CD4-positive, alpha-beta T cell treated with Interleukin-10 for 1 hour (primary cell): ENCODE measurements at regions not wholly inside any gene's neighbourhood (a gene's known extent, or its start where the extent isn't known, plus 50 kb on each side); places are given as distances from the start of the nearest gene placed in this dataset.

ENCODE experiments used
- DNase-seq: peaks from one replicate; pipeline ENCODE4 v3.0.0-alpha.2; 2020

- no peak for DNase-seq
These were observed 687.7 kb downstream of the TRAM1L1 start for GRCh38 chr4:116397714-116398113.

GRCh38 chr4:116397291-116397690, 688.1 kb downstream of the TRAM1L1 start:
- DNase-seq = no peak

GRCh38 chr4:116395408-116395807, 690.0 kb downstream of the TRAM1L1 start:
- no peak for DNase-seq

GRCh38 chr4:116391020-116391419, 694.4 kb downstream of the TRAM1L1 start:
- no peak for DNase-seq

- no peak for DNase-seq
These were observed 696.2 kb downstream of the TRAM1L1 start for GRCh38 chr4:116389139-116389538.

- DNase-seq = no peak
These were observed 697.4 kb downstream of the TRAM1L1 start for GRCh38 chr4:116387937-116388474.

- no peak for DNase-seq
These were observed 698.5 kb downstream of the TRAM1L1 start for GRCh38 chr4:116386856-116387255.

- DNase-seq = no peak
These were observed 699.8 kb downstream of the TRAM1L1 start for GRCh38 chr4:116385583-116385982.

- DNase-seq = no peak
These were observed 710.6 kb downstream of the TRAM1L1 start for GRCh38 chr4:116374815-116375214.

- no peak for DNase-seq
These were observed 722.8 kb downstream of the TRAM1L1 start for GRCh38 chr4:116362583-116362982.

- no peak for DNase-seq
These were observed 723.6 kb downstream of the TRAM1L1 start for GRCh38 chr4:116361790-116362189.

GRCh38 chr4:116358633-116359222, 726.6 kb downstream of the TRAM1L1 start:
- DNase-seq = peak; percentile 35

GRCh38 chr4:116357758-116358157, 727.6 kb downstream of the TRAM1L1 start:
- peak; percentile 7 for DNase-seq

- no peak for DNase-seq
These were observed 738.6 kb downstream of the TRAM1L1 start for GRCh38 chr4:116346750-116347149.

- no peak for DNase-seq
These were observed 741.6 kb downstream of the TRAM1L1 start for GRCh38 chr4:116343809-116344208.

GRCh38 chr4:116342143-116342542, 743.2 kb downstream of the TRAM1L1 start:
- DNase-seq = no peak

GRCh38 chr4:116332508-116332907, 752.9 kb downstream of the TRAM1L1 start:
- no peak for DNase-seq

GRCh38 chr4:116328261-116328860, 757.0 kb downstream of the TRAM1L1 start:
- no peak for DNase-seq

- DNase-seq = no peak
These were observed 761.8 kb downstream of the TRAM1L1 start for GRCh38 chr4:116323606-116324005.

GRCh38 chr4:116321471-116321870, 763.9 kb downstream of the TRAM1L1 start:
- DNase-seq = no peak

GRCh38 chr4:116320859-116321258, 764.5 kb downstream of the TRAM1L1 start:
- DNase-seq = no peak

GRCh38 chr4:116303736-116304188, 781.6 kb downstream of the TRAM1L1 start:
- no peak for DNase-seq

GRCh38 chr4:116302990-116303735, 782.2 kb downstream of the TRAM1L1 start:
- no peak for DNase-seq

- no peak for DNase-seq
These were observed 810.4 kb downstream of the TRAM1L1 start for GRCh38 chr4:116275006-116275405.
